ENCODE measurements at regions not wholly inside any gene's neighbourhood (a gene's known extent, or its start where the extent isn't known, plus 50 kb on each side); places are given as distances from the start of the nearest gene placed in this dataset.

GRCh38 chr4:125663896-125664767, 349.4 kb downstream of the FAT4 start:
- DNase-seq (ENCODE audit: low read depth), result no peak
- no peak overlapping the region for H3K4me3 ChIP-seq (ENCODE audit: low read length)
- TF ChIP-seq CTCF (conservative IDR thresholded peaks at IDR 0.05; ENCODE audit: low read length), result no peak

- DNase-seq (ENCODE audit: low read depth), result no peak
- no peak overlapping the region for H3K4me3 ChIP-seq (ENCODE audit: low read length)
- no peak for TF ChIP-seq CTCF (conservative IDR thresholded peaks at IDR 0.05; ENCODE audit: low read length)
These were observed 351.9 kb downstream of the FAT4 start for GRCh38 chr4:125666635-125667034.

- no peak for DNase-seq (ENCODE audit: low read depth)
- no peak for TF ChIP-seq CTCF (conservative IDR thresholded peaks at IDR 0.05; ENCODE audit: low read length)
- no peak overlapping the region for H3K4me3 ChIP-seq (ENCODE audit: low read length)
These were observed 361.4 kb downstream of the FAT4 start for GRCh38 chr4:125676156-125676555.

GRCh38 chr4:125676583-125676982, 361.8 kb downstream of the FAT4 start:
- no peak for DNase-seq (ENCODE audit: low read depth)
- TF ChIP-seq CTCF (conservative IDR thresholded peaks at IDR 0.05; ENCODE audit: low read length), result no peak

GRCh38 chr4:125677665-125678307, 363.0 kb downstream of the FAT4 start:
- no peak overlapping the region for H3K4me3 ChIP-seq (ENCODE audit: low read length)
- no peak for TF ChIP-seq CTCF (conservative IDR thresholded peaks at IDR 0.05; ENCODE audit: low read length)
- DNase-seq (ENCODE audit: low read depth), result no peak

More at GRCh38 chr4:125676583-125676982, 361.8 kb downstream of the FAT4 start:
- H3K4me3 ChIP-seq (ENCODE audit: low read length), result no peak overlapping the region

- no peak for TF ChIP-seq CTCF (conservative IDR thresholded peaks at IDR 0.05; ENCODE audit: low read length)
- no peak for DNase-seq (ENCODE audit: low read depth)
- H3K4me3 ChIP-seq (ENCODE audit: low read length), result no peak overlapping the region
These were observed 365.2 kb downstream of the FAT4 start for GRCh38 chr4:125679989-125680388.

GRCh38 chr4:125681240-125681639, 366.5 kb downstream of the FAT4 start:
- TF ChIP-seq CTCF (conservative IDR thresholded peaks at IDR 0.05; ENCODE audit: low read length), result no peak
- no peak for DNase-seq (ENCODE audit: low read depth)
- H3K4me3 ChIP-seq (ENCODE audit: low read length), result no peak overlapping the region
